Lower leg skin (tissue), 4 donors: ENCODE measurements at regions not wholly inside any gene's neighbourhood (a gene's known extent, or its start where the extent isn't known, plus 50 kb on each side); places are given as distances from the start of the nearest gene placed in this dataset.

ENCODE experiments used
- DNase-seq, 2 donors: peaks; one replicate each; pipeline ENCODE4 v3.0.0-alpha.2; 2019; ENCODE audit warnings: low spot score in 2 of 2
- H3K4me3 ChIP-seq: fragments of 200-600 bp; sonication (generic); 2 replicates; pipeline ENCODE4 v1.5.1; 2017; ENCODE audit warnings: mild to moderate bottlenecking, low read depth; ENCODE audit not compliant: poor library complexity, severe bottlenecking
- POLR2A ChIP-seq, 2 donors: fragments of 450-650 bp; IDR thresholded peaks; one replicate each; pipeline ENCODE4 v1.6.1; 2016 to 2017; ENCODE audit warnings: antibody characterized with exemption in 2 of 2, mild to moderate bottlenecking in 1 of 2, moderate library complexity in 1 of 2
- WGBS, 2 donors: methylation state at CpG; one replicate each; pipeline ENCODE4 v1.1.5; 2018; 5-methylcytosine and 5-hydroxymethylcytosine counted together
- intact Hi-C: fragments of 100-400 bp; cut with DNase I; formaldehyde crosslinking; loops from one replicate; pipeline ENCODE4 v1.15.0; 2023; ENCODE audit warnings: low total_unique reads
- TF ChIP-seq, protein P1 (sequence below), 3 donors: fragments of 450-650 bp; IDR thresholded peaks; one replicate each; pipeline ENCODE4 v1.5.1; 2016; ENCODE audit warnings: antibody characterized with exemption in 3 of 3, mild to moderate bottlenecking in 3 of 3, moderate library complexity in 2 of 3

DNA sequence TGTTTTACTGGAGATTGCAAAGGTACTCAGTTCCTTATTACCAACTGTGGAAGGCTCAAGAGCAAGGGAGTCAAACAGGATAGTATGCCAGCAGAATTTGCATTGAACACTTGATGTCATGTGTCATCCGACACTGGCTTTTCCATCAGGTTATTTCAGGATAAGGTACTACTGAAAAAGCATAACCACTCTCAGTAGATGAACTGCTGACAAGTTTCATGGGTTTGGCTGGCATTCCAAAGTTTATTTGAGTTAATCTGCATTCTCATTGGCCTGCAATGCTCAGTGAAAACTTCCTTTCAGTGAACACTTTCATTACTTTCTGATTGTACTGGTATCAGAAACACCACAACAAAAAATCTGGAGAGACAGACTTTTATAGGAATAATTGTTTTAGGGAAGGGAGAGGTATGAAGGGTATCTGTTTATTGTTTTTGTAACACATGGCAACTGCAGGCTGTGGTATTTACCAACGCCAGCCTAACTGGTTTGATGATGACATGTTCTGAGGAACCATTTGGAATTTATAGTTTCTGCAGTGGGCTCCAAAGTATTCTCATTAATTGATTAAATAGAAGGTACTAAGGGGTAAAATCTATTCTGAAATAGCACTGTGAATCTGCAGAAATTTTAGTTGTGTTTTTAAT lies 345.7 kb upstream of the NR3C2 start:
- WGBS, 2 donors, result 17 to 18% methylated on average over 2 of the region's 2 CpGs
- no peak overlapping the region for H3K4me3 ChIP-seq
- intact Hi-C loops, result no loop called here
- DNase-seq, result no peak
- no peak for TF ChIP-seq POLR2A (IDR thresholded peaks at IDR 0.05)

GRCh38 chr4:148787285-148787684 lies 345.1 kb upstream of the NR3C2 start:
- 74 to 80% methylated on average over 2 of the region's 2 CpGs for WGBS, 2 donors
- TF ChIP-seq, protein P1, sequence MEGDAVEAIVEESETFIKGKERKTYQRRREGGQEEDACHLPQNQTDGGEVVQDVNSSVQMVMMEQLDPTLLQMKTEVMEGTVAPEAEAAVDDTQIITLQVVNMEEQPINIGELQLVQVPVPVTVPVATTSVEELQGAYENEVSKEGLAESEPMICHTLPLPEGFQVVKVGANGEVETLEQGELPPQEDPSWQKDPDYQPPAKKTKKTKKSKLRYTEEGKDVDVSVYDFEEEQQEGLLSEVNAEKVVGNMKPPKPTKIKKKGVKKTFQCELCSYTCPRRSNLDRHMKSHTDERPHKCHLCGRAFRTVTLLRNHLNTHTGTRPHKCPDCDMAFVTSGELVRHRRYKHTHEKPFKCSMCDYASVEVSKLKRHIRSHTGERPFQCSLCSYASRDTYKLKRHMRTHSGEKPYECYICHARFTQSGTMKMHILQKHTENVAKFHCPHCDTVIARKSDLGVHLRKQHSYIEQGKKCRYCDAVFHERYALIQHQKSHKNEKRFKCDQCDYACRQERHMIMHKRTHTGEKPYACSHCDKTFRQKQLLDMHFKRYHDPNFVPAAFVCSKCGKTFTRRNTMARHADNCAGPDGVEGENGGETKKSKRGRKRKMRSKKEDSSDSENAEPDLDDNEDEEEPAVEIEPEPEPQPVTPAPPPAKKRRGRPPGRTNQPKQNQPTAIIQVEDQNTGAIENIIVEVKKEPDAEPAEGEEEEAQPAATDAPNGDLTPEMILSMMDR (IDR thresholded peaks at IDR 0.05), result no peak
- no peak for TF ChIP-seq POLR2A (IDR thresholded peaks at IDR 0.05)
- intact Hi-C loops, result no loop called here
- no peak overlapping the region for H3K4me3 ChIP-seq
- no peak for DNase-seq

GRCh38 chr4:148786699-148787098 lies 344.5 kb upstream of the NR3C2 start:
- 86 to 92% methylated on average over 5 of the region's 5 CpGs for WGBS, 2 donors
- intact Hi-C loops, result no loop called here
- no peak overlapping the region for H3K4me3 ChIP-seq
- no peak for TF ChIP-seq POLR2A (IDR thresholded peaks at IDR 0.05)
- TF ChIP-seq, protein P1 (IDR thresholded peaks at IDR 0.05), result no peak
- DNase-seq, result no peak

DNA sequence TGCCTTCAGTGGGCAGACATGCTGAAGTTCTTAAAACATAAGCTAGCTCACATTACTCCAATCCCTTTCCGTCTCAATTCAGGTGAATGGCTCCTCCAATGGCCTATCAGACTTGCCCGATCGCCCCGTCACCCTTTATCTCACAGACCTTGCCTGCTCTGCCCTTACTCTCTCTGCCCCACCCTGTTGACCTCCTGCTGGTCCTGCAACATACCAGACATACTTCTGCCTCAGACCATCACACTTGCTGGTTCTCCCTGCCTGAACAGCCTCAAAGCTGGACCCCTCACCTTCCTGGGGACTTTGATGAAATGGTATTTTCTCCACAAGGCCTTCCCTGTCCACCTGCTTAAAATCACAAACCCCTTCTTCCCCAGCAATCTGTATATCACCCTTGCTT lies 340.1 kb upstream of the NR3C2 start:
- intact Hi-C loops, result no loop called here
- WGBS, 2 donors, result 92 to 94% methylated on average over 4 of the region's 4 CpGs
- DNase-seq, result no peak
- no peak overlapping the region for H3K4me3 ChIP-seq
- TF ChIP-seq, protein P1 (IDR thresholded peaks at IDR 0.05), result no peak
- no peak for TF ChIP-seq POLR2A (IDR thresholded peaks at IDR 0.05)

- no peak for DNase-seq
- 77 to 82% methylated on average over 3 of the region's 3 CpGs for WGBS, 2 donors
- intact Hi-C loops, result no loop called here
- H3K4me3 ChIP-seq, result no peak overlapping the region
- TF ChIP-seq, protein P1 (IDR thresholded peaks at IDR 0.05), result no peak
- no peak for TF ChIP-seq POLR2A (IDR thresholded peaks at IDR 0.05)
Observed at GRCh38 chr4:148780426-148781005, 338.3 kb upstream of the NR3C2 start.

DNA sequence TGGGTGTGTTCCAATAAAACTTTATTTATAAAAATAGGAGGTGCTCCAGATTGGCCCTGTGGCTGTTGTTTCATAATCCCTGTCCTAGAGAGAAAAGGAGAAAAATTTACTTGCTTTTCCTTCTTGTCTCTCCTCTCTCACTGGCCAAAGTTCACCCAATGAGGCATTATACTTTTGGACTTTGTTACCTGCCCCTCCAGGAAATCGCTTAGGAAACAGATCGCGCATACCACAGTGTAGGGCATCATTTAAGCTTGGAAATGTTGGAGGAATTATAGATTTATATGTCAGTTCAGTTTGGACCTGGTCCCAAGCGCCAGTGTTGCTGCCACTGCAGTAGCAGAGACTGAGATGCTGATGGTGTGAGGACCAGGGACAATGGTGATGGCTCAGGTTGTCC lies 337.6 kb upstream of the NR3C2 start:
- no peak for DNase-seq
- H3K4me3 ChIP-seq, result no peak overlapping the region
- 87 to 95% methylated on average over 4 of the region's 4 CpGs for WGBS, 2 donors
- intact Hi-C loops, result no loop called here
- TF ChIP-seq POLR2A (IDR thresholded peaks at IDR 0.05), result no peak
- TF ChIP-seq, protein P1 (IDR thresholded peaks at IDR 0.05), result no peak
